ENCODE measurements at regions not wholly inside any gene's neighbourhood (a gene's known extent, or its start where the extent isn't known, plus 50 kb on each side); places are given as distances from the start of the nearest gene placed in this dataset.

DNA sequence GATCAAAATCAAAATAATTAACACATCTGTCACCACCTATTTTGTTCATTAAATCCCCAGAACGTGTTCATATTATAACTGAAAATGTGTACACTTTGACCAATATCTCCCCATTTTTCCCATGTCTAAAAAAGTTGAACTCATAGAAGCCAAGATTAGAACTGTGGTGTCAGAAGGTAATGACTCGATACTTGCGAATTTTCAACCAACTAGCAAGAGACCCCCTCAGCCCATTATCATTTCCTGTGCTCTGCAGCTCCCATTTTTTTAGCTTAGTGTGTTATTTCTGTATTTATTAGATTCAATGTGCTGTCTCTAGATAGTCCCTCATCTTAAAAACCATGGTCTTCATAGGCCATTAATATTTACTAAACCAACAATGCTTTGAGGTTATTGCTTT lies 248.7 kb upstream of the PIK3C3 start:
- Histone ChIP-seq H3K9me3 (no peaks in the 10 kb centered on the region), H3K36me3 (no peaks in the 10 kb centered on the region), H3K27me3 (no peaks in the 10 kb centered on the region), H3K27ac (no peak overlapping the region), H3K4me1 (no peaks in the 10 kb centered on the region), H3K4me3 (no peak overlapping the region)
- TF ChIP-seq POLR2A (IDR thresholded peaks at IDR 0.05) (no peak), POLR2AphosphoS5 (IDR thresholded peaks at IDR 0.05) (no peak), CTCF (IDR thresholded peaks at IDR 0.05) (no peak), EP300 (IDR thresholded peaks at IDR 0.05) (no peak)
- no peak for DNase-seq (ENCODE audit: low spot score in 2 of 2)
- WGBS: 86% methylated on average over 3 of the region's 3 CpGs

DNA sequence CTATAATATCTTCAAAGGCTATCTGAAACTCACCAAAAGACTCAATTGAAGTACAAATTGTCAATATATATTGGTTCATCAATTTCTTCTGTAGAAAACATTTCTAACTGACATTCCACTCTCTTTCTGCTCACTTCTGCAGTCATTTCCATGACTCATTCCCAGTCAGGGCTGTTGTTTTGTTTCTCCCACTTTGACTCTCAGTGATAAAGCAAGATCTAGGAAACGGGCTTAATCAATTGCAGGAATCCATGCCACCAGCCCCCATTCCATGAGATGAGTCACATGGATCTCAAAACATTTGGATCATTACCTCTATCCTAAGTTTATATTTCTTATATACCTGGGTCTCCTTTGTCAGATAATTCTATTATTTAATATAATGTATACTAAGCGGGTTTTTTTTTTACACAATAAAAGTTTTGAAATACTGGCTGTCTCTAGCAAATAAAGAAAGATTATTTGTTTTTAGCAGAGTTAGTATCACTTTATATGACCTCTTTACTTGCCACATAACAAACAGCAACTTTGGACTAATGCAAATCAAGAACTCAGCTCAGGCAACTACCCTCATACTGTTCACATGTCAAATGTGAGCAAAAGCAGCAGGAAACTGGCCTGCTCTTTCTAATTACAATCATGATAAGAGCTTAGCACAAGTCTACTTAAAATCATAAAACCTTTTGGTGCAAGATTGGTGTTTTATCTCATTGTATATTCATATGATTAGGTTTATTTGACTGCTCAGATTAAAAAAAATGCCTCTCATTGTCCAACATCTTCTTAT lies 251.1 kb upstream of the PIK3C3 start:
- Histone ChIP-seq H3K27me3 (no peaks in the 10 kb centered on the region), H3K9me3 (no peaks in the 10 kb centered on the region), H3K27ac (no peak overlapping the region), H3K36me3 (no peaks in the 10 kb centered on the region), H3K4me1 (no peaks in the 10 kb centered on the region), H3K4me3 (no peak overlapping the region)
- DNase-seq (ENCODE audit: low spot score in 2 of 2): no peak
- 42% methylated on average over 2 of the region's 2 CpGs for WGBS
- TF ChIP-seq POLR2A (IDR thresholded peaks at IDR 0.05) (no peak), POLR2AphosphoS5 (IDR thresholded peaks at IDR 0.05) (no peak), EP300 (IDR thresholded peaks at IDR 0.05) (no peak), CTCF (IDR thresholded peaks at IDR 0.05) (no peak)

GRCh38 chr18:41700416-41700815 lies 254.6 kb upstream of the PIK3C3 start:
- Histone ChIP-seq H3K4me3 (no peak overlapping the region), H3K4me1 (no peaks in the 10 kb centered on the region), H3K36me3 (no peaks in the 10 kb centered on the region), H3K27ac (no peak overlapping the region), H3K27me3 (no peaks in the 10 kb centered on the region), H3K9me3 (no peaks in the 10 kb centered on the region)
- no peak for TF ChIP-seq POLR2A (IDR thresholded peaks at IDR 0.05)
- no peak for TF ChIP-seq POLR2AphosphoS5 (IDR thresholded peaks at IDR 0.05)
- TF ChIP-seq EP300 (IDR thresholded peaks at IDR 0.05): no peak
- no peak for TF ChIP-seq CTCF (IDR thresholded peaks at IDR 0.05)
- no peak for DNase-seq (ENCODE audit: low spot score in 2 of 2)
- 76% methylated on average over 4 of the region's 4 CpGs for WGBS

DNA sequence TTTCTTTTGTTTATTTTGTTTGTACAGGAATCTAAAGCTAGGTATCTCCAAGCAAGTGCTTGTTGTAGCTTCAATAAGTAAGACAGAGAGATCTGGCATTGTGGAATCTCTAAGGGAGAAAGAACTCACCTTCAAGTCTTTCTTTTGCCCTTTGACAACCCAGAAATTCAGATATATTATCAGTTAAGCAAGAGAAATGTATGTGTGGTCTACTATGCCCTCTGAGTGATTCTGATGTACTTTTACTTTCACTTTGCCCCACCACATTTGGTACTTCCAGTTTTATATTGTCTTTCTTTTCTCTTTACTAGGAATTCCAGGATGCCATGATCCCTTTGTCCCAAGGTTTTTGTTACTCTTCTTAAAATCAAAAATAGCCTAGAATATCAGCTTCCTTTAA lies 259.6 kb upstream of the PIK3C3 start:
- Histone ChIP-seq H3K27me3 (no peaks in the 10 kb centered on the region), H3K27ac (no peak overlapping the region), H3K4me3 (no peak overlapping the region), H3K4me1 (no peaks in the 10 kb centered on the region), H3K36me3 (no peaks in the 10 kb centered on the region), H3K9me3 (no peaks in the 10 kb centered on the region)
- TF ChIP-seq POLR2A (IDR thresholded peaks at IDR 0.05) (no peak), POLR2AphosphoS5 (IDR thresholded peaks at IDR 0.05) (no peak)
- no peak for DNase-seq (ENCODE audit: low spot score in 2 of 2)

DNA sequence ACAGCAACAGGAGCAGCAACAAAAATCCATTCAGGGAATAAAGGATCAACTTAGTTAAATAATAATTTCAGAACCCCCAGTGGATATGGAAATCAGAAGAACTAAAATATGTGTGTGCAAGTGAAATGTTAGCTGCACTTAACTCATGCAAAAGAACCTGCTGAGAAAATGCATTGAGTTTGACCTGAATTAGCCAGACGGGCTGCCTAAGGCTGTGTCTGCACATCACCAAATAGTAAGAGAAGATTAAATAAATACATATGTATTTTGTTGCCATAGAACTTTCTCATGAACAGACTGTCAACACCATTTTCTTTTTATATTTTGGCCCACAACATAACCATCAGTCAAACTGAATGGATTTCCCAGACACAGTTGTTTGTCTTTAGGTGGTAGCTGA lies 262.0 kb upstream of the PIK3C3 start:
- H3K4me3 ChIP-seq: no peak overlapping the region
- H3K27me3 ChIP-seq: no peaks in the 10 kb centered on the region

More for the DNA sequence above, 262.0 kb upstream of the PIK3C3 start:
- 55% methylated on average over 1 of the region's 1 CpG for WGBS
- Histone ChIP-seq H3K36me3 (no peaks in the 10 kb centered on the region), H3K27ac (no peak overlapping the region), H3K4me1 (no peaks in the 10 kb centered on the region), H3K9me3 (no peaks in the 10 kb centered on the region)
- TF ChIP-seq EP300 (IDR thresholded peaks at IDR 0.05) (no peak), POLR2AphosphoS5 (IDR thresholded peaks at IDR 0.05) (no peak), POLR2A (IDR thresholded peaks at IDR 0.05) (no peak), CTCF (IDR thresholded peaks at IDR 0.05) (no peak)
- DNase-seq (ENCODE audit: low spot score in 2 of 2): no peak
